Kidney glomerular epithelial cell (primary cell): ENCODE measurements at regions not wholly inside any gene's neighbourhood (a gene's known extent, or its start where the extent isn't known, plus 50 kb on each side); places are given as distances from the start of the nearest gene placed in this dataset.
A peak's percentile ranks its signal among the peaks of the same experiment; 100 is the strongest.

Experiments used
- DNase-seq: peaks from one replicate; lab custom pipeline; 2025; lab: John Stamatoyannopoulos, UW

GRCh38 chrY:12559007-12559406 is 142.0 kb upstream of the USP9Y start:
- no peak for DNase-seq

GRCh38 chrY:12576278-12576677 is 124.8 kb upstream of the USP9Y start:
- DNase-seq: no peak

- no peak for DNase-seq
Measured at GRCh38 chrY:12593532-12594216, 107.4 kb upstream of the USP9Y start.

GRCh38 chrY:12598783-12599182 is 102.2 kb upstream of the USP9Y start:
- DNase-seq: no peak

GRCh38 chrY:12605426-12605825 is 95.6 kb upstream of the USP9Y start:
- no peak for DNase-seq

- no peak for DNase-seq
Measured at GRCh38 chrY:12610861-12611260, 90.2 kb upstream of the USP9Y start.

- no peak for DNase-seq
Measured at GRCh38 chrY:12615733-12616446, 85.1 kb upstream of the USP9Y start.

- DNase-seq: peak; percentile 42
Measured at GRCh38 chrY:12621454-12622081, 79.5 kb upstream of the USP9Y start.

GRCh38 chrY:12623204-12623603 is 77.8 kb upstream of the USP9Y start:
- DNase-seq: peak; percentile 0

- DNase-seq: no peak
Measured at GRCh38 chrY:12642986-12643385, 58.0 kb upstream of the USP9Y start.

GRCh38 chrY:12643693-12644348 is 57.2 kb upstream of the USP9Y start:
- DNase-seq: peak; percentile 52

- DNase-seq: no peak
Measured at GRCh38 chrY:12651095-12651494, 49.9 kb upstream of the USP9Y start.
